HG03432 (cell line): ENCODE measurements at regions not wholly inside any gene's neighbourhood (a gene's known extent, or its start where the extent isn't known, plus 50 kb on each side); places are given as distances from the start of the nearest gene placed in this dataset.

ENCODE experiments used
- ATAC-seq: cut with Tn5 transposase; IDR thresholded peaks from one replicate; pipeline ENCODE4 v1.9.1; 2021; ENCODE audit warnings: mild to moderate bottlenecking, moderate library complexity; ENCODE audit not compliant: unreplicated experiment

DNA sequence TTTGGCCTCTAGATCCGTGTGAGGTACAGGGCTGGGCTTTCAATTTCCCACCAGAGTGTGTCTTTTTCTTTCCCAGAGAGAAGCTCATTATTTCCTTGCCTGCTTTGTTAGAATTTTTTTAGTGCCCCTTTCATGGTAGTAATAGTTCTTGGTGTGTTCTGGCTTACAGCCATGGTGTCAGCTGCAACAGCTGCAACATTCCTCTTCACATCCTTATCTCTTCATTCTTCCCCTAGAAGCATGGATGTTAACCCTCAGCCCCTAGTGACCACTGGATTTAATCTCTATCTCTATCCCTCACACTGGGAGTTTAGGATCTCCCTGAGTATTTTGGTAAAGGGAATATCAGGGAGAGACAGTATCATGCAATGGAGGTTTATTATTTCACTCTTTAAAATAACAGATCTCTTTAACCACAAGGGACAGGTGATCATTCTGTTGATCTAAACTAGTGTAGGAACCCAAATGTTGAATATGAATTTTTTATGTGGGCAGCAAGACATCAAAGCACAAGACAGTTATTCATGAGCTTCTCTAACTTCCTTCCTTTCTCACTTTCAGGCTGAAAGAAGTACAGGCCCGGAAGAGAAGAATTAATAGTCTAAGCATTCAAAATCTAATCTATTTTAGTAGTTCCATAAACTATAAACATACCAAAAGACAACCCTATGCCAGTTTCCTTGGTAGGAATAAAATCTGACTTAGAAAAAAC is 160.2 kb downstream of the FAM170A start:
- ATAC-seq = no peak

DNA sequence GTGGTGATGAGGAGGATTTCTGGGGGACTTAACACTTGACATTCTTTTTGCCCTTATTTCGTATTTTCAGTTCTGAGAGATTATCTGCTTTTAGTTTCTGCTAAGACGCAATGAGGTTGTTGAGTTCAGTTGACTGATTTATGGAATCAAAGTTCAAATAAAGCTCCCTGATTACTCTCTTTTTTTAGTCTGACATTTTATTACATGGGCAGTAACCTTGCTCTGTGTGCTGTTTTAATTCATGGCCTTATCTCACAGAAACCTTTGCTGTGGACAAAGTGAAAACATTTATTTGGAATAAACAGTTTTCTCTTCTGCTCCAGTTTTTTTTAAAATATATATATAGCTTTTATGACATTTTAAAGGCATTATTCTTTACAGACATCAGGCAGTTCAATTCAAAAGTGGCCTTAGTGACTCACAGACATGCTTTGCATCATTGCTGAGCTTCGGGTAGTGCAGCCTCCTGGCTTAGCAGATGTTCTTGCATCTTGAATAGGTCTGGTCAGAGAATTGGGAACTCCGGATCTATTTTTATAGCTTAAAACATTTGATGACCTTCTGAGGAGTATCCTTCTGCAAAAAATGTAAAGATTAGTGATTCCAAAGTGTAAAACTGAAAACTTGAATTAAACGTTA is 162.9 kb downstream of the FAM170A start:
- ATAC-seq = no peak

DNA sequence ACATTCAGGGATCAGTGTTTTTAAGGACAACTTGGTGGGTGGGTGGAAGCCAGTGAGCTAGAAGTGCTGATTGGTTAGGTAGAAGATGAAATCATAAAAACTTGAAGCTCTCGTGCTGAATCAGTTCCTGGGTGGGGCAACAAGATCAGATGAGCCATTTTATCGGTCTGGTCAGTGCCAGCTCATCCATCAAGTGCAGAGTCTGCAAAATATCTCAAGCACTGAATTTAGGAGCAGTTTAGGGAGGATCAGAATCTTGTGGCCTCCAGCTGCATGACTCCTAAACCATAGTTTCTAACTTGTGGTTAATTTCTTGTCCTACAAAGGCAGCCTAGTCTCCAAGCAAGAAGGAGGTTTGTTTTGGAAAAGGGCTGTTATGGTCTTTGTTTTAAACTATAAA is 166.4 kb downstream of the FAM170A start:
- ATAC-seq = no peak

DNA sequence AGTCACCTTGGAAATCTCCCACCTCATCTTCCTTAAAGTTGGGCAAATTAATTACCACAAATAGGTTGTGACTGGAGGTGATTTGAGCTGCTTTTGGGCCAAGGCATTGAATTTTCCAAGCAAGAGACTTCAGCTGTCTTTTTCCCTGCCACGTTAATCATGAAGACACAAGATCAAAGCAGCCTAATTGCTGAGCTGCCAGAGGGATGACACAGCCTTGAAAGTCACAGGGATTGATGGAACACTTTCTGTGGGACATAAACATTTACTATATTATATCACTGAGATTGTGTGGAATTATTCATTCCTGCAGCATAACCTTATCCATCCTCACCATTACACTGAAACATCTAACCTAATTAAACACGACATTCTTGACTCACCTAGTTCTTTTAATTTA is 172.2 kb downstream of the FAM170A start:
- ATAC-seq = no peak

DNA sequence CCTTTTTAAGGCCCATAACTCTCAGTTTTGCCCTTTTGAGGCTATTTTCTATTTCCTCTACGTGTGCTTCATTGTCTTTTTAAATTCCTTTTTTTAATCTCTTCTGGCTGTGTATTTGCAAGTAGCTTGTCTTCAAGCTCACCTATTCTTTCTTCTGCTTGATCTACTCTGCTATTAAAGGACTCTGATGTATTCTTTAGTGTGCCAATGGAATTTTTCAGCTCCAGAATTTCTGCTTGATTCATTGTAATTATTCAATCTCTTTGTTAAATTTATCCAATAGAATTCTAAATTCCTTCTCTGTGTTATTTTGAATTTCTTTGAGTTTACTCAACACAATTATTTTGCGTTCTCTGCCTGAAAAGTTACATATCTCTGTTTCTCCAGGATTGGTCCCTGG is 178.7 kb downstream of the FAM170A start:
- ATAC-seq = no peak

DNA sequence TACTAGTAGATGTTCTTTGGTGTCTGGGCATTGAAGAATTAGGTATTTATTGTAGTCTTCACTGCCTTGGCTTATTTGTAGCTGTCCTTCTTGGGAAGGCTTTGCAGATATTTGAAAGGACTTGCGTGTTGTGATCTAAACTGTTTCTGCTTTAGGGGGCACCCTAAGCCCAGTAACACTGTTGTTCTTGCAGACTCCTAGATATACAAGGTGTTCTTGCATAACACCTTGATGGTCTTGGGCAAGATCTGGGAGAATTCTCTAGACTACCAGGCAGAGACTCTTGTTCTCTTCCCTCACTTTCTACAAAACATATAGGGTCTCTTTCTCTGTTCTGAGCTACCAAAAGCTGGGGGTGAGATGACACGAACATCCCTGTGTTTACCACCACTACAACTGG is 179.1 kb downstream of the FAM170A start:
- no peak for ATAC-seq

DNA sequence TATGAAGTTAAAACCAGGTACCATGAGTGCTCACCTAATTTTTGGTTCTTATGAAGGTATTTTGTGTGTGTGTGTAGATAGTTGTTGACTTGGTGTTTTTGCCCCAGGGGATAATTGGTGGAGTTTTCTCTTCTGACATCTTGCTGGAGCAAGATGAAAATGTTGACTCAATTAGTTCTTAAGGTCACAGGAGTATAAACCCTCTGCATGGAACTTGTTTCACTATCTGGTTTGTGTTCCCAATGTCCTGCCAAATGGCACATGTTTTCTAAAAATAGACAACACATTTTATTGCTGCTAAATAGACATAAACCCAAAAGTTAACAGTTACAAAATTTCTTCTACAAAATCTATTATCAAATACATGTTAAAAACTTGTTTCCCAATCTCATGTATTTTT is 180.9 kb downstream of the FAM170A start:
- ATAC-seq = no peak

DNA sequence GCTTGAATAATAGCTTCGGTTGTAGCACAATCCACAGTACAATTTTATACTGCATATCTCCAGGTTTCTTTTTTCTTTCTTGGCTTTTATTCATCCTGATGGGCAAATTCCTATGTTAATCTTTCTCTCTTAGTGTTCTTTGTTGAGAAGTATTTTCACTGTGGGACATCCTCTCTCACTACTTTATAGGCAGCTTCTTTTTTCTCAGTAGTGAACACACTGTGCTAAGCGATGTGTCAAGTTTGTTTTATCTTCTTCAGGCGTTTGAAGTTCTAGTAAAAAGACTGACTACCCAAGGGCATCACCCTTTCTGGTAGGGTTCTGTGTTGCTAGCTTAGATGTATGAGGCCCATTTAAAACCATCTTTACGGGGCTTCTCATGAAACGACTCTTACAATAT is 182.1 kb downstream of the FAM170A start:
- ATAC-seq = no peak

DNA sequence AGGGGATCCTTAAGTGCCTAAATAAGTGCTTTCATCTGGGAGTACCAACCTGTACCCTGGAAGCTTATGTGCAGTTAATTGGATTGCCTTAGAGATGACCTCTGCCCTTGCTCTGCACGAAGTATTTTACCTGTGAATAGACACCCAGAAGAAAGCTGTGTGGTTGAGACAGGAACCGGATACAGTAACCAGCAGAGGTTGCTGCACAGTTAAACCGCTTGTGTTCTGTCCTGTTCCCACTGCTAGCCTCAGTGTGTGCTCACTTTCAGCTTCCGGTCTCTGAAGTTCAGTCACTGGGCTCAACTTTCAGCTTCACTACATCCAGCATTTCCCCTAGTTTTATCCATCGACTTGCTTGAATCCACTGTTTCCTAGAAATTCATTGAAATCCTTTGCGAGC is 185.3 kb downstream of the FAM170A start:
- ATAC-seq = no peak

DNA sequence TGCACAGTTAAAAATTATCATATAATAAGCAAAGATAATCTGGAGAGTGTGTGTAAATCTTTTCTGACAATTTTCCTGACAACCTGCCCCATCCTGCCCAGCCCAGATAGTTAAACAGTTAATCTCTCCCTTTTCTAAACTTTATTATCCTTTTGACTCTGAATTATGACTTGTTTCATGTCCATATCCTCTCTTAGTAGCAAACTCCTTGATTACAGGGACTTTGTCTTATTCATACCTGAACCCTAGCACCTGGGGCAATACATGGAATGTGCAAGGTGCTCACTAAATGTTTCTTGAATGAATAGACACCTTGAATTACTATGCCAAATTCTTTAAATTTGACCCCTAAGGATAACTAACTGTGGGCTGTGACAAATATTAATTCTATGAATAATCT is 186.7 kb downstream of the FAM170A start:
- no peak for ATAC-seq

DNA sequence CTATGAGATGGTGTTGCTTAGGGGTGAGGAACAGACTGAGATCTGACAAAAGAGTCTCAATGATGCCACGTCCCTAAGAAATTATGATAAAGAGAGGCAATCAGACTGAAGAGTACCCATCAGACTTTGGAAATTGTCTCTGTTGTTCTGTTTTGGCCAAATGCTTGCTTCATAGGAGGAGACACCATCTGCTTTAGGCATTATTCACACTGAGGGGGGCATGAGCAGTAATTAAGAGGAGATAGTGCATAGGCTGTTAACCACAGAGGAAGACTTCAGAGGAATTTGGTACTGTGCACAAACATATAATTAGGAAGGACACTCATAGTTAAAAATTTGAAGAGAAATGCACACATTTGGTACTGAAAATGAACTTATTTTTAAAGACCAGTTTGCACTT is 190.7 kb downstream of the FAM170A start:
- ATAC-seq = no peak

DNA sequence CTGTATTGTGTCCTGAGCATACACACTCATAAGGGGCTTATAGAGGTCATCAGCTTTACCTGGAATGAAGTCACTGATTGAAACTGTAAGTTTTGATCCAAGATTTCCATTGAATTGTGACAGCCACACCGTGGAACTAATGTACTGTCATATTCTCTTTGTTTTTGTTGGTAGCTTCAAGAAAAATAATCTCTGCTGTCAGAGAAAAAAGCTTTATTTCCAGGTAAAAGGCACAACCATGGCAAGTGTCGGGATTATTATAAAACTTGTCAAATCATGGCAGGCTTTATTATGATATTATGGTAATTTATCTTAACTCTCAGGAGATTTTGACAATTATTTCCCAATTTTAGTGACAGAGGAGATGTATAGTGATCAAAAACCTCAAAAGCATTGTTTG is 191.2 kb downstream of the FAM170A start:
- no peak for ATAC-seq

DNA sequence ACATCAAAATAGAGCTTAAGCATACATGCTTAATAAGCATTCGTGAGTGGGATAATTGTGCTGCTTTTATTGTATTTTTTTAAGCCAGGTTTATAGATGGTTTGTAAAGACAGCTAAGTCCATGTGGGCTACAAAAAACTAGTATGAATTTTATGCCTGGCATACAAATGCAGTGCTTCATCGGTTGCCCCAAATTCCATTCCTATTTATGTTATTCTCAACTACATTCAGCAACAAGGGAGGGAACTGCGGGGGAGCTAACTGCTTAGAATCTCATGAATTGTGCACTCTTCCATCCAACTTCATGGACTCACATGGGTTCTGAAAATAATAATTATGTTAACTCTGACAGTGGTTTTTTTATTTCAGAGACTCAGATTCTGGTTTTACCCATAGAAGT is 199.2 kb downstream of the FAM170A start:
- no peak for ATAC-seq

DNA sequence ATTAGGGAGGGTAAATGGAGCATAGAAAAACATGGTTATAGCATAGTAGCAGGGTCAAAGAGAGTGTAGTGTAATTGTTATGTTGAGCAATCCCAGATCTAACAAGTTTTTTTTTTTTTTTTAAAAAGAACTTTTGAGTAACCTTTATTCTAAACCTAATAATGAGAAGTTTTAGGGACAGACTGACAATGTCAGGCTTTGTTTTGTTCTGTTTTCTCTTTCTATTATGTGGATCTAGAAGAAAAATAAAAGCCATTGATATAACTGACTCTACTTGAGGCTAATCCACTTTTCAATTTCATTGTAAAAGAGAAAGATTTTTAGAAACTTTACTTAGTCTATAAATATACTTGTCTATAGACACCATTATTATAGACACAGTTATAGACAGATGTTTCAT is 200.0 kb downstream of the FAM170A start:
- ATAC-seq = no peak

DNA sequence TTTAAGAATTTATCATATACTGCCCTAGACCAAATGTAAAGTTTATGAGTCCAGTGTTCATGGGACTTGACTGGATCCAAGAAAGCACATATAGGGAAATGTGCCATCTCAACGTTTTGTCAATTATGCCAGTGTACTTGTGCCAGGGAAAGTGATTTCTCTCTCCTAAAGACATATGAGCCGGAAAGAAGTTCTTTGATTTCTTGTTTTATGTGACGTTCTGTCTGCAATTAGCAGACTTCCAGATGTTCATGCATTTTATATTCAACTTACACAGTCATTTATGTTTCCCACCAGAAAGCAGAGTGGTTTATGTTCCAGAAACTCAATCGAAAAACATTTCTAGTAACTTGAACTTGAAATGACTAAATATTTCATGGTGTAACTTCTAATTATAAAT is 203.8 kb downstream of the FAM170A start:
- no peak for ATAC-seq

DNA sequence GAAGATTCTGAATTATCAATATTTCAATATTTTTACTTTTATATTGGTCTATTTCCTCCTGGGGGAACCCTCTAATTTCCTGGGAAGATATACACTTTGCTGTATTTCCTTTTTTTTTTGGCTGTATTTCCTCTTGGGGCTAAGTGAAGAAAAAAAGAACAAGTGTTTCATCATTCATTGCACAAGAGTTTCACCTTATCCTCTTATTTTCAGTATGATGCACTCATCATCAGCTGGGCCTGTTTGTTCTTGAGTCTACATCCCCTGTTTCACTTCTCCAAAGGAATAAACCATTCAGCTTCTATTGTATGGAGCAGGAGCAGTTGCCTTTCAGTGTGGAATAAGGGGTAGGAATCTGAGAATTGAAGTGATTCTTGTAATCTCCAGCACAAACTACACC is 210.8 kb downstream of the FAM170A start:
- no peak for ATAC-seq

DNA sequence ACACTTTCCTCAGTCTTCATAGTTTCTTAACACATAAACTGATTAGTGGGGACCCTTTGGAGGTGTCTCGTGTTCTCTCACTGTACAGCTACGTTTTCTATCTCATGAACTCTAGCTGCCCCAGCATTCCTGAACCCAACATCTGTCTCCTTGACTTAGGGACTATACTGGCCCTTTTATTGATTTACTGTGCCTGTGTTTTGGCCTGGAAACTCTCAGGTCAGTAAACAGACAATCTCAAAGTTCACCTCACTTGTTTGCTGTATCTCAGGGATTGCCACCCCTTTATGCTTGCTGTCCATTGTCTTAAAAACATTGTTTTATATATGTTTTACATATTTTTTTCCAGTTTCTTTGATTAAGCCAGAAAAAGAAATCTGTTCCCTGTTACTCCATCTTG is 222.8 kb downstream of the FAM170A start:
- no peak for ATAC-seq

DNA sequence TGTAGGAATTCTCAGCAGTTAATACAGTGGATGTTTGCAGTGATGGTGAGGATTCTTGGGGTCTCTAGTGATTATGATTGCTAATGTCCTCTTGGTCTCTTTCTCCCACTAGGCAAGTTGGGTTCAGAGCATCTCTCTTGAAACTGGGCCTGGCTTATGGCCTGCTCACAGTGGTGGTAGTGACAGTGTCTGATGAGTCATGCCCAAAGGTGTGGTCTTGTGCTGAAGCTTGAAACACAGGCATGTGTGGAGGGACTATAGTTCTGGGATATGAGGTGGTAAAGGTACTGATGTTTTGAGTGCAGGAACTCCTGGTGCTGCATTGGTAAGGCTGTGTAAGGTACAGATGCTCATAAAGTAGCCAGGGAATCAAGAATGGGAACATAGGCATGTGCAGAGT is 231.1 kb downstream of the FAM170A start:
- ATAC-seq = no peak

DNA sequence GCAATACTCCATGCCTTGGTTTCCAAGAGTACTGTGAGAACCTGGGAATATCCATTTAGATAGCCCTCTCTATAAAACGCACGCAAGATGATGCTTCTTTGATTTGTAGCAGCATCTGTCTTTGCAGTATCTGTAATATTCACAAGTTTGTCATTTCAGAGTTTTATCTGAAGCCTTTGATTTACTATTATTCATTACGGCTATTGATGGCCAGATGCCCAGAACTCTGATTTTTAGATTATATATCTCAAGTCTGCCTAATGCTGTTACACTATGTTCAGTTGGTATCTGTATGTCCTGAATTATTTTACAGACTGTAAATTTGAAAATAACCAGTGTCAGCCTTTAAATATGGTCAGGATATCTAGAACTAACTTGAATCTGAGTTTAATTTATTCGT is 233.3 kb downstream of the FAM170A start:
- ATAC-seq = no peak

DNA sequence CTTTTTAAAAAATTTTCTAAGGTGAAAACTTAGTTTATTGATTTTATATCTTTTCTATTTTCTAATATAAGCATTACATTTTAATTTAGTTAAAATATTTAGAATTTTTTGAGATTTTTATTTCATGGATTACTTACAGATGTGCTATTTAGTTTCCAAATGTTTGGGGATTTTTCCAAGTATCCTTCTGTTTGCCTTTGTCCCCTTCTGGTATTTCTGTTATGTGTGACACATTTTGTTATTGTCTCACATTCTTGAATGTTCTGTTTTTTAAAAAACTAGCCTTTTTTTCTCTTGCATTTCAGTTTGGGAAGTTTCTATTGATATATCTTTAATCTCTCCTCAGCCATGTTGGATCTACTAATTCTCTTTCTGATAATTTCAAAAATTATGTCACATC is 234.9 kb downstream of the FAM170A start:
- no peak for ATAC-seq

DNA sequence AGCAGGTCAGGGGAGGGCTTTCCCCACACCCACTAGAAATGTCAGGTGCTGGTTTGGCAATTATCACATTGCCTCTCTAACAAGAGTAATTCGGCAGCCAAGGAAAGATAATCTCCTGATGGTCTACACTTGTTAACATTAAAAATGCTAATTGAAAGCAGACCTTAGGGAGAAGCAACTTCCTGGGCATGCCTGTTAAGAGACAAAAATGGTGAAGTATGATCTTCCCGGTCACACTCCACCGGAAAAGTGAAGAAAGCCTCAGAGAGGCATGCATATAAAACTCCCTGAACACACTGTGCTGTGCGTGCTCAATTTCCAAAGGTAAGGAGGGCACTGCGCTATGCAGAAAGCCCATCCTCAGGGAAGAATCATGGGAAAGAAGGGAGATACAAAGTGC is 244.3 kb downstream of the FAM170A start:
- no peak for ATAC-seq

DNA sequence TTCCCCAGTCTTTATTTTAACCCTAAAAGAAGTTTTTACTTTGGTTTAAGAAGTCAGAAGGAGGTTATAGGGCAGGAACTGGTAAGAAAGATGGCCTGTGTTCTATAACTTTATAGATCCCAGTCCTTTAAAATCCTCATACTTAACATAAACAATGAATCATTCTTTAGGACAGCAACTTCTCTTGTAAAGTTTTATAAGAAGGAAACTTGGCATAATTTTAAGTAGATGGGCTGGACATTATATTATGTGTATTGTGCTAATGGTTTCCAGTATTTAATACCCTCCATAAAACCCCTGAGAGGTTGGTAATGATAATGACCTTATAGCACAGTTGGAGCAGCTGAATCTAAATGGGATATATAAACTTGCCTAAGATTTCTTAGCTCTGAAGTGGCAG is 247.2 kb downstream of the FAM170A start:
- no peak for ATAC-seq

DNA sequence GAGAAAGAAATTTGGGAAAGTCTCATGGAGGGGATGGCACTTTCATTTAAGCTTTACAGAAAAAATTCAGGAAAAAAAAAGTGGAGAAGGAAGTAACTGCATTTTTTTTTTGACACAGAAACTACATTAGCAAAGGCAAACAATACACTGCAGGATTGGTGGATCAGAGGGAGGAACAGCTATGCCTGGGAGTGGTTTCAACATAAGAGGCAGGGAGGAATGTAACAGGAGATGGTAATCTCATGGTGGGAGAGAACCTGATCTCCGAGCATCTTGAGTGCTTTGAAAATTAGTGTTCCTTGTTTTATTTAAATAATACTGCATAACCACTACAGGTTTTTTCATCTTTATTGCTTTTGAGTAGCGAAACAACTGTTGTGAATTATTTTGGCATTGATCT is 249.4 kb downstream of the FAM170A start:
- no peak for ATAC-seq
